AML-193 (cell line): ENCODE measurements at regions not wholly inside any gene's neighbourhood (a gene's known extent, or its start where the extent isn't known, plus 50 kb on each side); places are given as distances from the start of the nearest gene placed in this dataset.
"Not testable (repeated sequence)": the region's sequence is repeated elsewhere in the genome, so short reads cannot be mapped to it uniquely, and the experiment has no call there.

Experiments
- DNase-seq, 2 experiments: peaks; one replicate each; lab custom pipeline; 2025; lab: John Stamatoyannopoulos, UW

DNA sequence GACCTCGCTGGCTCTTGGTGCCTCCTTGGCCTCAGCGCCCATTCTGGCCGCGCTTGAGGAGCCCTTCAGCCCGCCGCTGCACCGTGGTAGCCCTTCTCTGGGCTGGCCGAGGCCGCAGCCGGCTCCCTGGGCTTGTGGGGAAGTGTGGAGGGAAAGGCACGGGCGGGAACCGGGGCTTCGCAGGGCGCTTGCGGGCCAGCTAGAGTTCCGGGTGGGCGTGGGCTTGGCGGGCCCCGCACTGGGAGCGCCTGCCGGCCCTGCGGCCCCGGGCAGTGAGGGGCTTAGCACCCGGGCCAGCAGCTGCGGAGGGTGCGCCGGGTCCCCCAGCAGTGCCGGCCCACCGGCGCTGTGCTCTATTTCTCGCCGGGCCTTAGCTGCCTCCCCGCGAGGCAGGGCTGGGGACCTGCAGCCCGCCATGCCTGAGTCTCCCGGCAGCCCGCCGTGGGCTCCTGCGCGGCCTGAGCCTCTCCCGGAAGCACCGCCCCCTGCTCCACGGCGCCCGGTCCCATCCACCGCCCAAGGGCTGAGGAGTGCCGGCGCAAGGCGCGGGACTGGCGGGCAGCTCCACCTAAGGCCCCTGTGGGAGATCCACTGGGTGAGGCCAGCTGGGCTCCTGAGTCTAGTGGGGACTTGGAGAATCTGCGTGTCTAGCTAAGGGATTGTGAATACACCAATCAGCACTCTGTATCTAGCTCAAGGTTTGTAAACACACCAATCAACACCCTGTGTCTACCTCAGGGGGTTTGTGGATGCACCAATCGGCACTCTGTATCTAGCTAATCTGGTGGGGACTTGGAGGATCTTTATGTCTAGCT is 141.1 kb downstream of the SLCO4C1 start:
- not testable (repeated sequence) for DNase-seq

DNA sequence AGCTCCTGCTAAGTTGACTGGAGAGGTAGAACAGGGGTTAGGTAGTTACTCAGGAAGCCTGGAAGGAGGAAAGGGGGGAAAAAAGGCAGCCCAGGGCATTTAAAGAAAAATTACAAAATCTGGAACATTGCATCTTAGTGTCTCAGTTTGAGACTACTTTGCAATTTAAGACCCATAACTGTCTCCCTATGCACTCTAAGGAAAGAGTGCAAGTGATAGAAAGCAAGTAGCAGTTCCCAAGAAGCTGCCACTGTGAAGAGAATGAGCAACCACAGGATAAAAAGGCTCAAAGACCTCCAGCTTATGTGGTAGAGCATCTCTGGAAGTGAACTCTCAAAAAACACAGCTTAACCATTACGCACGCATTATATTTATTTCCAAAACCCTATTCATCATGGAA is 141.8 kb downstream of the SLCO4C1 start:
- no peak for DNase-seq

DNA sequence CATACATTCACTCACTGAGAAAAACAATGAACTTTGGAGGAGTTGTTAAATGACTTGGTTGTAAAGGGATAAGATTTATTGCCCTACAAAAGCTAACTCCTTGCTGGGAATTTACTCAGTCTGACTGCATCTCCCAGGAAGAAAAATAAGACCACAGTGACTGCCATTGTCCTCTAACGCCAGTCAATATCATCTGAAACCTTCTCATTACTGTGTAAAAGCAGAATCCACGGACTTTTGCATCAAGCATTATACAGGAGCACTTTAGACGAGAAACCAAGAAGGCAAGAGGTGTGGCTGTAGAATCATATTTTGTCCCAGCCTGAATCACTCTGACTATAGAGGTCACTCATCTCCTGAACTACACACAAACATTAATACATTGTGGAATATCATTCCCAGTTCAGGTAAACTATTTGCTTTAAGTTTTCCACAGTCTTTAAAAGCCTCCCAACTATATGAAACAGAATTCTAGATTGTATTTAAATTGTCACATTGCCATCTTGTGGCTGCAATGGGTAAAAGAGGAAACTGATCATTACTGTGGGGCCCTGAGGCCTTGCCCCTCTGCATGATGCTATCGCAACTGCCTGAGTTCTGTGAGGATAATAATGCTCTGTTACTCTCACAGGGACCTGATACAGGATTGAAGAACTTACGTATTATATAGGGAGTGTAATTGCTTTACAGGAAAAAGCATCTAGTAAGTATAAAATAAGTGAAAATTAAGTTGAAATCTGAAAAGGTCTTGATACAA is 142.9 kb downstream of the SLCO4C1 start:
- peak; percentile 52 to 55 for DNase-seq

DNA sequence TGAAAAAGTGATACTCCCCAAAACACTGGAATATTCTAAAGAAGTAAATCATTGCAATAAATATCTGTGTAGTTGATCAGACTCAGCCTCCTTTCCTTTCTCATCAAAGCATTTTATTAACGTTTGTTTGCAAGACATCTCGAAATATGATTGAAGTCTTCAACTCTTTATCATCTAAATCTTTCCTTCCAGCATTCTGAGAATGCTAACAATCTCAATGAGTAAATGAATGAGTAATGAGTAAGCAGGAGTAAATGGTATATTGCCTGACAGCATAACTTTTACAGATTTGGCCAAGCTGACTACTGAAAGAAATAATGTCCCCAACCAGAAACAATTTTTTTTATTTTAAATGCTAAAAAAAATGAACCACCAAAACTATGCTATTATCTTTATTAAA is 157.1 kb downstream of the SLCO4C1 start:
- no peak for DNase-seq

DNA sequence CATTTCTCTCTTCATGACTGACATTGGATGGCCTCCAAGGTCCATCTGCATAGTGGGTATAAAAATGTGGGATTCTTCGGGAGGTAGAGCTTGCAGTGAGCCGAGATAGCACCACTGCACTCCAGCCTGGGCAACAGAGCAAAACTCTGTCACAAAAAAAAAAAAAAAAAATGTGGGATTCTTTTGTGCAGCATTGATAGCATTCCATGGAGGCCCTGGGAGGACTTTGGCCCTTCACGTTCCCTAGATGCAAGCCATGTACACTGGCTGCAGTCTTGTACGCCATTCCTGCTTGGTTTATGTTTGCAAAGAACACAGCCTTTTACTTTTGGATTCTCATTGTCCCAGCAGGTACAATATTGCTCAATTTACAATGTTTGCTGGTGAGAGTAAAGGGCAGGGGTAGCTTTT is 157.8 kb downstream of the SLCO4C1 start:
- DNase-seq, result no peak

DNA sequence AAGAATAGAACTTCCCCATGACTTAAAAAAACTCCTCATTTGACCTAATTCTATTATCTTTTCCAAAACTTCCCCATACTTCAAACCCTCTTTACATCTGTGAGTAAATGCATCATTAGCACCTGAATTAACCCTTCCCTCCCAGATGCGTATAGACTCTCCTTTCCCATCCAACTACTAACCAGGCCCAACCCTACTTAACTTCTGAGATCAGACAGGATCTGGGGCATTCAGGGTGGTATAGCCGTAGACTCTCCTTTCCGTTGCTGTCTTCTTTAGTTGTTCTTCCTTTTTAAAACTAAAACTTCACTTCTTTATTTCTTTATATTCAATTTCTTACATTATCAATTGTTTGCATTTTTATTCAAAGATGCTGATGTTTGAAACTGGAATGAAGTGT is 165.2 kb downstream of the SLCO4C1 start:
- DNase-seq, result no peak

DNA sequence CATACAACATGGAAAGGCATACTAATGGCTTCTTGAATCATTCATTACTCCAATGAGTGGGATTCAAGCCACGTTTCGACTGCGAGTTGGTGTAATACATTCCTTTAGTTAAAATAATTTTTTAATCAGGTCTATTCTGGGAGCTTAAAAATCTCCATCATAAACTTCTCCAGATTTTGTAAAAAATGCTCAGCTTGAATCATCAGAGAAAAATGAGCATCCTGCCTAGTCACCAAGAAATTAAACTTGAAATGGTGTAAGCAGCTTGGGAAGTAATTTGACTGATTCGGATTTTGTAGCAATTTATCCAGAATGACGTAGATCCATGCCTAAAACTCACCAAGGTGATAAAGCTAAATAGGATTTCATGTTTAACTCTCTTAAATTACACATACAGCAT is 165.7 kb downstream of the SLCO4C1 start:
- DNase-seq, result no peak

DNA sequence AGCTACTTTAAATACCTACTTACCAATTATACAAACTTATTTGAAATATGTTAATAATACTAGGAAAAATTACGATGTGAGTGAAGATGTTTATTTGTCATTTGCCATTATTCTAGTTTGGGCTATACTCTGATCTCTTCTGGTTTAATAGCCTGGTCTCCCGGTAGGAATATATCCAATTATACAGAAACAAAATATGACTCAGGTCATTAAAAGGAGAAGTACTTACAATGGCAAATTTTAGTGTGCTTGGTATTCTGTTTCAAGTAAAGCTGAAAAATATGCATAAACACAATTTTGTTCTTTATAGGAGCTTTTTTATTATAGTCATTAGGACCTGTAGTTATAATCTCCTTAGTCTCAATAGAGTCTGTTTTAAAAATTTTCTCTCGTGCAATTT is 176.8 kb downstream of the SLCO4C1 start:
- DNase-seq, result no peak

DNA sequence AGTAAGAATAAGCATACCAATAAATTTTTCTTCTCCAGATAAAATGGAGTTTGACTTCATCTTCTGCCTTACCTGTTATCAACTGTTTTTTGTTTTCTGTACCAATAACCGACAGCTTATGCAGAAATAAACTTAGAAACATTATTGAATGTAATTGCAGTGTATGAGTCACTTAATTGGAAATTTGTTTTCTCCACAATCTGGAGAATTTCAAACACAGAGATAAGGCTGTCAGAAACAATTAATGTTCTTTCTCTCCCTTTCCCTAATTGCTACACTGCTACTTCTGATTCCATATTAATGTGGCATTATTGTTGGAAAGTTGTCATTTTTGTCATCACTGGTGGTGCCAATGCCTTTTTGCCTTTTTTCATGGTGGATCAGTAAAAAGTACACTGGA is 180.3 kb downstream of the SLCO4C1 start:
- no peak for DNase-seq

DNA sequence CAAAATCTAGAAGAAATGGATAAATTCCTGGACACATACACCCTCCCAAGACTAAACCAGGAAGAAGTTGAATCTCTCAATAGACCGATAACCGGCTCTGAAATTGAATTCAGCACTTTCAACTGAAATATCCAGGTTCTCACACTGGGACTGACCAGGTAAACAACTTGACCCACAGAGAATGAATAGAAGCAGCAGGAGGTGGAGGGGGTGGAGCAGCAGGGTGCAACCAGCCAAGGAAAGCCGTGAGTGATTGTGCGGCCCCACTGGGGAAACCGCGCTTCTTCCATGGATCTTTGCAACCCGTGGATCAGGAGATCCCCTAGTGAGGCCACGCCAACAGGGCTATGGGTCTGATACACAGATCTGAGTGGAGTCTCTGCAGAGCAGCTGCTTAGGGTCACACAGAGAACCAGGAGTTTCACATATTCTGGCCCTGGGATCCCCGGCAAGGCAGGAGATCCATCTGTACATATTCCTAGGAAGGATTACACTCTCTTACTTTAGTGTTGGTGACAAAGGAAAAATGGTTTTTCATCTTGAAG is 181.5 kb downstream of the SLCO4C1 start:
- no peak for DNase-seq

DNA sequence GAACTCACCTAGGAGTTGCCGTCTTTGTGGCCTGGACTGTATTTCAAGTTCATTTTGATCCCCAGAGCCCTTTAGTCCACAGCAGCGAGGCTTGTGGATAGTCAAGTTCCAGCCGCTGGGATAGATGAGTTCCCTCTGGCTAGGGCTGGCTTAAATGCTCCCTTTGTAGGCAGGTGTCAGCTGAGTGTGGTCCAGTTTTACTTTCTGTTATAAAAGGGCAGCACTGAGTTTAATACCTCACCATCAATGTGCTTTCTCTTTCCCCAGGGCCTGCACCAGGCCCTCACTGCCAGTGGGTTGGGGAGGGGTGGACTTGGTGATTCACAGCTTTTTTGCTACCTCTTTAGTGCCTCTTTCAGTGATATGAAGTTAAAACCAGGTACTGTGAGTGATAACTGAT is 188.2 kb downstream of the SLCO4C1 start:
- no peak for DNase-seq

DNA sequence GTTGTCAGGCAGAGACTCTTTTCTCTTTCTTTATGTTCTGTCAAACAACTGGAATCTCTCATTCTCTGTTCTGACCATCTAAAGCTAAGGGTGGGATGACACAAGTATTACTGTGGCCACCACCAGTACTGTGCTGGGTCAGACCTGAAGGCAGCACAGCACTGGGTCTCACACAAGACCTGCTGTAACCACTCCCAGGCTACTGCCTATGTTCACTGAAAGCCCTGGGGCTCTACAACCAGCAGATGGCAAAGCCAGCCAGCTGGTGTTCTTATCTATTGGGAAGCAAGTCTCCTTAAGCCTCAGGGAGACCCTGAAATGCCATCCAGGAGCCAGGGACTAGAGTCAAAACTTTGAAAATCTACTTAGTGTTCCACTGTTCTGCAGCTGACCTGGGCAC is 189.5 kb downstream of the SLCO4C1 start:
- DNase-seq, result no peak

DNA sequence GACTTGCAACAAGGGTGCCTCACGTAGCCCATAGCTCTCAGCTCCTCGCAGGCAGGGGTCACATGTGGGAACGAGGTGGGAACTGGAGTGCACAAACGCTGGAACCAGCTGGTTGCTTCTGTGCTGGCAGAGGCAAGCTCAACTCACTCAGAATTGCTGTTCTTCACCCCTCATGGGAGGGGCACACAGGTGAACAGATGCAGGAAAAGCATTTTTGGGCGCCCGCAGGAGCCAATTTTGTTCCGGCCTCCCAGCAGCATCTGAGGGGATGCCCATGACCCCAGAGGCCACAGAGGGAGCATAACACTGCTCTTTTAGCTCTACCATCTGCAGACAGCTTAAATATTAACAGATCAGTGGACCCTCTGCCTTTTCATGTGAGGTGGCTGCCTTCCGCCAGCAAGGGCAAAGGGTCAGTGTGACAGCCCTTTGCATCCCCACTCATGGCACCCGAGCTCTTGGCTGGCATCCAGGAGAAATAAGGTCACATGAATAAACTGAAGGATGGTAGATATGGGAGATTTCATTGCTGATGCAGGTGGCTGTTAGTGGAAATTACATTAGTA is 196.2 kb downstream of the SLCO4C1 start:
- DNase-seq, result no peak

DNA sequence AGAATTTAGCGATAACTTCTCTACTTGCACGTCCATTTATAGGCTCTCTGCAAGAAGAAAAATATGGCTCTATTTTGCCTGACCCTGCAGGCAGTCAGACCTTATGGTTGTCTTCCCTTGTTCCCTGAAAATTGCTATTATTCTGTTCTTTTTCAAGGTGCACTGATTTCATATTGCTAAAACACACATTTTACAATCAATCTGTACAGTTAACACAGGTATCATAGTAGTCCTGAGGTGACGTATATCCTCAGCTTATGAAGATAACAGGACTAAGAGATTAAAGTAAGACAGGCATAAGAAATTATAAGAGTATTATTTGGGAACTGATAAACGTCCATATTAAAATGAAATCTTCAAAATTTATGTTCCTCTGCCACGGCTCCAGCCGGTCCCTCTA is 197.0 kb downstream of the SLCO4C1 start:
- DNase-seq, result not testable (repeated sequence)

DNA sequence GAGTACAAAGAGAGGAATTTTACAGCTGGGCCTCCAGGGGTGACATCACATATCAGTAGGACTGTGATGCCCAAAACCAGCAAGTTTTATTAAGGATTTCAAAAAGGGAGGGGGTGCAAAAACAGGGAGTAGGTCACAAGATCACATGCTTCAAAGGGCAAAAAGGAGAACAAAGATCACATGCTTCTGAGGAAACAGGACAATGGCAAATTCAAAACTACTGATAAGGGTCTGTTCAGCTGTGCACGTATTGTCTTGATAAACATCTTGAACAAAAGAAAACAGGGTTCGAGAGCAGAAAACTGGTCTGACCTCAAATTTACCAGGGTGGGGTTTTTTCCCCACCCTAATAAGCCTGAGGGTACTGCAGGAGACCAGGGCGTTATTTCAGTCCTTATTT is 197.5 kb downstream of the SLCO4C1 start:
- not testable (repeated sequence) for DNase-seq

DNA sequence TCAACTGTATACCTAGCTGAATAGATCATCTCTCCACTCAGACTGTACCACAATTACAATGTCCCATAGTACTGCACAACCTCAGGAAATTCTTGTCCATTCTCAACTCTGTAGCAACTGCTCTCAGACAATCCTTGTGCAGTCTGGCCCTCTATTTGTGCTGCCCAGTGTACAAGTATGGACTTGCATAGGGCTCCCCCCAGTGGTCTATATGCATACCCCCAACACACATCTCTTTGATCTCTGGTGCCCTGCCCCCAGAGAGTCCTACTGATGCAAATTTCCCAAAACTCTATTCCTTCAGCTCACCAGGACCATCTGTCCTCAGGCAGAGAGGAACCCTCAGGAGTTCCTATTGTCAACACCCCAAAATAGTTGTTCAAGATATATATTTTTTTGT is 205.3 kb downstream of the SLCO4C1 start:
- DNase-seq, result peak; percentile 34 to 35

DNA sequence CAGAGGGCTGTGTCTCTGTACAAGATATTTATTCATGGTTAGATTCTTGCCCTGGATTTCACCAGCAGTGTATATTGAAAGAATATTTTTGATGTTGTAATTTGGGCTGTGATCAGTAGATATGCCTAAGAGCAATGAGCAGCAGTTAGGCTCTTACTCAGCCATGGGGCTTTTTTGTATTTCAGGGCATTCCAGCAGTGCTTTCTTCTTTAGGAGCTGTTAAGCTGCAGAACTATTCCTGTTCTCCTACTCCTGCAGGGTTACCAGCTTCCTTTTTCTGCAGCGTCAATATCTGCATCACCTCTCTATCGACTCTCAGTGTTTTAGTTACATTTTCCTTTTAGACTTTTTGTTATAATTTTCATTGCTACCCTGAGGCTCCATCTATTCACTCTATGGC is 206.2 kb downstream of the SLCO4C1 start:
- no peak for DNase-seq

DNA sequence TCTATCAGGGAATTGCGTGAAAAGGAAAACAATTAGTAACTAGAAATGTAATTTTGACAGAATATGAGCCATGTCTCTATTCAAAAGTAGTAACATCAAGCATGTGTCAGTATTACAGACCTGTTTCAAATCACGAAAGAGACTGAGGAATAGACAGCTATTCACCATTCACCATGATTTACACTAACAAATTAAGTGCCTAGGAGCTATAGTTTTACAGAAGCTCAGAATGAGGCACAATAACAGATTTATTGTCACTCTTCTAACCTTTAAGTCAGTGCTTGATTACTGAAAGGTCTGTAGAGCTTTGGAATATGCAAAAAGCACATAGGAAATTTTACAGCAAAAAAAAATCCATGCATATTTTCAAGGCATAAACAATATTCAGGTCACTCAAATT is 208.2 kb downstream of the SLCO4C1 start:
- DNase-seq, result no peak

DNA sequence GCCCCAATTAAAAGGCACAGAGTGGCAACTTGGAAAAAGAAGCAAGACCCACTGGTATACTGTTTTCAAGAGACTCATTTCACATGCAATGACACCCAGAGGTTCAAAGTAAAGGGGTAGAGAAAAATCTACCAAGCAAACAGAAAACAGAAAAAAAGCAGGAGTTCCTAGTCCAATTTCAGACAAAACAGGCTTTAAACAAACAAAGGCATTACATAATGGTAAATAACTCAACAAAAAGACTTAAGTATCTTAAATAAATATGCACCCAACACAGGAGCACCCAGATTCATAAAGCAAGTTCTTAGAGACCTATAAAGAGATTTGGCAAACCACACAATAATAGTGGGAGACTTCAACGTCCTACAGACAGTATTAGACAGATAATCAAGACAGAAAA is 215.8 kb downstream of the SLCO4C1 start:
- no peak for DNase-seq

DNA sequence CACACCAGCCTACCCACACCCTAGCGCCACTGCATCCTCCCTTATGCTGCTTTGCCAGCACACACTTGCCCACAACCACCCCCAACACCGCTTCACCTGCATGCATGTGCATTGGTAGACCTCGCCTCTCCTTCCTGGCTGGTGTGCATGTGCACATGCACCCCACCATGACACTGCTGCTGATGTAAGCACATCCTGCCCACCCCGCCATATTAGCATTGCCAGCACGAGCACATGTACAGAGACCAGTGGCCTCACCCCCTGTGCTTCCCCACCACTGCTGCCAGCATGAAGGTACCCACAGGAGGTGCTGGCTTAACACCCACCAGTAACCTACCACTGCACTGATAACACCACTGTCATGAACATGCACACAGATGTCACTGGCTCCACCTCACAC is 218.2 kb downstream of the SLCO4C1 start:
- no peak for DNase-seq

DNA sequence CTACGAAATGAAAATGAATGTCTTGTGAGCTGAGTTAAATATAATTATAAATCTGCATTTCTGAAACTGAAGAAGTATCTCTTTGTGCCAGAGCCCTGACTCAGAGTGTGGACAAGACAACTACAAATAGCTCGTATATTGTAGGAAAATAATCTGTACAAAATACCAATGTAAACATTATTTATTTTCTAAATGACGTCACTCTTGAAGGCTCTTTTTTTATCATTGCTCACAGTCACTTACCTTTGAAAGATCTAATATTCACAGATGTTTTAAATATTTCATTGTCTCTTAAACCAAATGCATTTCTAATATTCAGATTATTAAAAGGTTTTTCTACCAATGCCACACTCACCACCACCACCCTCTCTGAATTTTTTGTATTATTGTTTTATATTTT is 226.1 kb downstream of the SLCO4C1 start:
- DNase-seq, result no peak

DNA sequence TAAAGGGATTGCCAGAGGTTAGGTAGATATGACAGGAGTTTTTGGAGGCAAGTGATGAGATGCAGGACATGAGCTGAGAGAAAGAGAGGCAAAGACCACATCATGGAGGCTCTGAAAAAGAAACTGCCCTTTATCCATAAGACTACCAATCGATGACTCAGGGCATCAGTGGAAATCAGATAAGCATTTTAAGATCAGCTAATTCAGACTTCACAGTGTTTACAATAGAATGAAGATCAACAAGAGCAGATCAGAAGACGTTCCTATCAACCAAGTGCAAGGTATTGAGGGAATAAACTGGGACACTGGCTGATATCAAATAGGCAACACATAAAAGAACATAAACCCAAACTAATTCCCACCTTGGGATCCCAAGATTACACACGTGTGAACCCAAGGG is 227.2 kb downstream of the SLCO4C1 start:
- no peak for DNase-seq

DNA sequence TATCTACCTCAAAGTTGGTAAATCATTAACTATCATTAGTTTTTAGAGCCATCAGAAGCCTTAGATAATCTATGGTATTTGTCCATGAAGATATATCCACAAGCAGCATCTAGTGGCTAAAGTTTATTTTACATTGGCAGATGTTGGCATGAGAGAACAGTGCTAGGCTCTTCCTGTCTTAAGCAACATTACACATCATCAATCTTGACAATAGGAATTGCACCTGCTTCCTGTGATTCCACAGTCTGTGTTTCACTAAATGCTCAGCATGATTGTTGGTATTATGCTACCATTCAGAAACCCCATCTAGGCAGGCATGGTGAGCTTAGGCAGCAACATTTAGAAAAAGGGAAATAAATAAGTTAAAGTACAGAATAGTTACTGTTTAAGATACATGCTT is 246.6 kb downstream of the SLCO4C1 start:
- DNase-seq, result peak; percentile 48 to 50
